Effector memory CD4-positive, alpha-beta T cell (primary cell): ENCODE measurements at regions not wholly inside any gene's neighbourhood (a gene's known extent, or its start where the extent isn't known, plus 50 kb on each side); places are given as distances from the start of the nearest gene placed in this dataset.

Experiments used
- DNase-seq, 3 donors: peaks; one replicate each; pipeline ENCODE4 v3.0.0-alpha.2; 2020
- H3K27ac ChIP-seq: 2 replicates; pipeline ENCODE4 v1.7.0; 2013; ENCODE audit warnings: mild to moderate bottlenecking, low read length, moderate library complexity; ENCODE audit not compliant: insufficient read depth, poor library complexity, severe bottlenecking
- H3K27me3 ChIP-seq: replicated peaks from 2 replicates; pipeline ENCODE4 v1.7.0; 2013; ENCODE audit warnings: mild to moderate bottlenecking, low read length; ENCODE audit not compliant: insufficient read depth, control insufficient read depth, poor library complexity, severe bottlenecking
- H3K36me3 ChIP-seq: 2 replicates; pipeline ENCODE4 v1.7.0; 2013; ENCODE audit warnings: mild to moderate bottlenecking, low read length, moderate library complexity; ENCODE audit not compliant: control insufficient read depth, insufficient read depth
- H3K4me1 ChIP-seq: 2 replicates; pipeline ENCODE4 v1.7.0; 2013; ENCODE audit warnings: low read length, mild to moderate bottlenecking; ENCODE audit not compliant: control insufficient read depth, insufficient read depth, poor library complexity, severe bottlenecking
- H3K4me3 ChIP-seq: 2 replicates; pipeline ENCODE4 v1.7.0; 2013; ENCODE audit warnings: low read length, low read depth, mild to moderate bottlenecking; ENCODE audit not compliant: insufficient read depth, poor library complexity, severe bottlenecking
- H3K9me3 ChIP-seq: 2 replicates; pipeline ENCODE4 v1.7.0; 2013; ENCODE audit warnings: mild to moderate bottlenecking, low read length, moderate library complexity; ENCODE audit not compliant: control insufficient read depth

DNA sequence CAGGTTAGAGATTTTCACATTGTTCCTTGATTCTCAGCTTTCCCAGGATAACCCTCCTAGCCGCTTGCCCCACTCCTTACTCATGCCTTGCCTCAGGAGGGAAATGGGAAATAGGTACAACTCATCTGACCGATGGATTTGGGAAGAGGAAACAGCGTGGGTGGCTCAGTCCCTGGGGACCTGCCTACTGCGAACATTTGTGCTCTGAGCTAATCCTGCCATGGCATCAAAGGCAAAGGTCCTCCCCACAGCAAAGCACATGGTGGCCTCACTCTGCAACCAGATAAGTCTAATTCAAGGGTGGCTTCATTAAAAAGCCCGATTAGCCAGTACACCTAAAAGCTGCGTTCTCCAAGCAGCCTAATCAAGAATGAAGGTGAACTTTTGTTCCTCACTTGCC is 82.4 kb upstream of the ADRA1B start:
- H3K4me3 ChIP-seq = no peak overlapping the region
- H3K27ac ChIP-seq = no peak overlapping the region
- H3K36me3 ChIP-seq = no peaks in the 10 kb centered on the region
- DNase-seq = no peak
- H3K27me3 ChIP-seq = peaks cover 2% of the 10 kb centered on the region
- H3K9me3 ChIP-seq = no peaks in the 10 kb centered on the region
- no peaks in the 10 kb centered on the region for H3K4me1 ChIP-seq

DNA sequence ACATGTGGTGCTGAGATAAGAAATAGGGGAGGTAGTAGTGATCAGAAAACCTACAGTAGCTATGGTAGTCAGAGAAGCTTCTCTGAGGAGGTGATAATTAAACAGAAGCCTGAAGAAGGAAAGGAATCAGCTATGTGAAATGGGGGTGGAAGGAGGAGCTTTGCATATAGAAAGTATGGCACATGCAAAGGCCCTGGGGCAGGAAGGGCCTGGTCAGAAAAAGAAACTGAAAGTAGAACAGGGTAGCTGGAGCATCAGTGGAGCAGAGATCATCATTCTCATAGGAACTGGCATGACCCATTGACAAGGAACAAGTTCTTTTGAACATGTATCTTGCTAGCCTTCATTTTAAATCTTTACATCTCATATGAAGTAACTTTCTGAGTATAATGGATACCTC is 80.7 kb upstream of the ADRA1B start:
- no peak overlapping the region for H3K4me3 ChIP-seq
- peaks cover 2% of the 10 kb centered on the region for H3K27me3 ChIP-seq
- no peaks in the 10 kb centered on the region for H3K9me3 ChIP-seq
- H3K36me3 ChIP-seq = no peaks in the 10 kb centered on the region
- no peak overlapping the region for H3K27ac ChIP-seq
- no peak for DNase-seq
- H3K4me1 ChIP-seq = no peaks in the 10 kb centered on the region

DNA sequence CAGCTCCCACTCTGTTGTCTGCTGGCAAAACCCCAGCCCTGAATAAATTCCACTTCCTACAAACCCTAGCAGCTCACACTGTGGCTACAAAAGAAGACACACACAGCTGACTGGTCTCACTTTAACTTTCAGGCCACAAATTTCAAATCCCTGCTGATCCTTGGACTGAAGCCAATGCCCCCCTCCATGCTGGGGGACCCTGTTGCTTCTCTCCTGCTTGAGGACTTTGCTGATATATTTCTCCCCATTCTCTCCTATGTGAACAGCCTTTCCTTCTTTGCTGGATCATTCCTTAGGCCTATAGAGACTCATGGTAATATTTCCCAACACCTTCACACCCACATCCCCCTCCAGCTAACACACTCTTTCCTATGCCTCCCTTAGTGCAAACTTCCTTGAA is 79.6 kb upstream of the ADRA1B start:
- no peaks in the 10 kb centered on the region for H3K4me1 ChIP-seq
- H3K27me3 ChIP-seq = peaks cover 2% of the 10 kb centered on the region
- H3K4me3 ChIP-seq = no peak overlapping the region
- H3K36me3 ChIP-seq = no peaks in the 10 kb centered on the region
- H3K9me3 ChIP-seq = no peaks in the 10 kb centered on the region
- no peak for DNase-seq
- no peak overlapping the region for H3K27ac ChIP-seq

- H3K9me3 ChIP-seq = no peaks in the 10 kb centered on the region
- H3K36me3 ChIP-seq = no peaks in the 10 kb centered on the region
- H3K27me3 ChIP-seq = peaks cover 2% of the 10 kb centered on the region
- H3K4me3 ChIP-seq = no peak overlapping the region
- no peak overlapping the region for H3K27ac ChIP-seq
- DNase-seq = no peak
- H3K4me1 ChIP-seq = no peaks in the 10 kb centered on the region
These were observed 78.4 kb upstream of the ADRA1B start for GRCh38 chr5:159837860-159838259.

GRCh38 chr5:159838551-159839222 is 77.6 kb upstream of the ADRA1B start:
- H3K36me3 ChIP-seq = no peaks in the 10 kb centered on the region
- no peak for DNase-seq
- H3K27ac ChIP-seq = no peak overlapping the region
- peaks cover 2% of the 10 kb centered on the region for H3K27me3 ChIP-seq
- H3K4me3 ChIP-seq = no peak overlapping the region
- no peaks in the 10 kb centered on the region for H3K4me1 ChIP-seq
- no peaks in the 10 kb centered on the region for H3K9me3 ChIP-seq

GRCh38 chr5:159844267-159845121 is 71.8 kb upstream of the ADRA1B start:
- H3K9me3 ChIP-seq = no peaks in the 10 kb centered on the region
- no peaks in the 10 kb centered on the region for H3K4me1 ChIP-seq
- no peaks in the 10 kb centered on the region for H3K36me3 ChIP-seq
- H3K27me3 ChIP-seq = no peaks in the 10 kb centered on the region
- H3K27ac ChIP-seq = no peak overlapping the region
- H3K4me3 ChIP-seq = no peak overlapping the region
- DNase-seq = no peak

DNA sequence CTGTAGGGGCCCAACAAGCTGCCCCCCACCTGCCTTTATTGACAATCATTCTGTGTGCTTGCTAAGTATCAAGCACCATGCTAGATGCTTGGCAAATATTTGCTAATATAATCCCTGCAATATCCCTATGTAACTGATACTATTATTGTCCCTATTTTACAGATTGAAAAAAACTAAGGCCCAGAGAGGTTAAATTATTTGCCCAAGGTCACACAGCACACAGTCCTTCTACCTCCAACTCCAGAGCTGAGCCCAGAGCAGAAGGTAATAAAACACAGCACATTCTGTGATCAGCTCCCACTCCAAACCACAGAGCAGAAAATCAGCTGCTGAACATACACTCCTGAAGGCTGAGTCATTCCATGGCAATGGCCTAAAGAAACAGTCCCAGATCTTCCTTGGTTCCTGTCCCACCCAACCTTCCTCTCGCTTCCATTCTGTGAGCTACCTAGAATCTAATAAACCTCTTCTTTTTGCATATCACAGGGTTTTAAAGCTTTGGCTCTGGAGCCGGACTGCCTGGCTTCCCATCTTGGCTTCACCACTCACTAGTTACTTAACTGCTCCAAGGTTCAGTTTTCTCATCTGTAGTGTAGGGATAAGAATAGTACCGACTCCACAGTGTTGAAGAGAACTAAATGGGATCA is 66.7 kb upstream of the ADRA1B start:
- no peaks in the 10 kb centered on the region for H3K4me1 ChIP-seq
- no peaks in the 10 kb centered on the region for H3K9me3 ChIP-seq
- no peak overlapping the region for H3K27ac ChIP-seq
- no peak for DNase-seq
- H3K36me3 ChIP-seq = no peaks in the 10 kb centered on the region
- no peaks in the 10 kb centered on the region for H3K27me3 ChIP-seq
- no peak overlapping the region for H3K4me3 ChIP-seq

- Histone ChIP-seq H3K36me3 (no peaks in the 10 kb centered on the region), H3K27me3 (no peaks in the 10 kb centered on the region), H3K4me1 (no peaks in the 10 kb centered on the region), H3K9me3 (no peaks in the 10 kb centered on the region), H3K27ac (no peak overlapping the region), H3K4me3 (no peak overlapping the region)
- no peak for DNase-seq
These were observed 66.1 kb upstream of the ADRA1B start for GRCh38 chr5:159850160-159850559.

DNA sequence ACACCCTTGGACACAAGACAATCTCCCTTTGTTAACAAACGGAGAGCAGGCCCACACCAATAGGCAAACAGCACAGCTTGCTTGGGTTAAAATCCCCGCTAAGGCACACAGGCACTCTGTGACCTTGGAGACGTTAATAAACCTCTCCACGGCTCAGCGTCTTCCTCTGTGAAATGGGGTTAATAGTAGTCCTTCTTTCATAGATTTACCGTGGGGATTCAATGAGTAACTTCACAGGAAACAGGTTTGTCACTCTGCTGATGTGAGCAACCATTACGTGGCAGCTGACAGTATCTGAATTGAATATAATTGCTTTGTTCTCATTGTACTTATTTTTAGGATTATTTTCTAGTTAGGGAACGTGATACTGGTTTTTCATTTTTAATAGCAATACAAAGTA is 65.2 kb upstream of the ADRA1B start:
- H3K36me3 ChIP-seq = no peaks in the 10 kb centered on the region
- H3K4me1 ChIP-seq = no peaks in the 10 kb centered on the region
- no peaks in the 10 kb centered on the region for H3K27me3 ChIP-seq
- H3K9me3 ChIP-seq = no peaks in the 10 kb centered on the region
- no peak overlapping the region for H3K27ac ChIP-seq
- H3K4me3 ChIP-seq = no peak overlapping the region
- no peak for DNase-seq

GRCh38 chr5:159854916-159855315 is 61.4 kb upstream of the ADRA1B start:
- Histone ChIP-seq H3K4me1 (no peaks in the 10 kb centered on the region), H3K27ac (no peak overlapping the region), H3K27me3 (no peaks in the 10 kb centered on the region), H3K36me3 (no peaks in the 10 kb centered on the region), H3K9me3 (no peaks in the 10 kb centered on the region), H3K4me3 (no peak overlapping the region)
- no peak for DNase-seq
